HG03159 (cell line): ENCODE measurements at regions not wholly inside any gene's neighbourhood (a gene's known extent, or its start where the extent isn't known, plus 50 kb on each side); places are given as distances from the start of the nearest gene placed in this dataset.
A peak's percentile ranks its signal among the peaks of the same experiment; 100 is the strongest.
"Not testable (repeated sequence)": the region's sequence is repeated elsewhere in the genome, so short reads cannot be mapped to it uniquely, and the experiment has no call there.

Experiments used
- ATAC-seq: cut with Tn5 transposase; IDR thresholded peaks from one replicate; pipeline ENCODE4 v1.9.1; 2021; ENCODE audit warnings: mild to moderate bottlenecking, moderate library complexity; ENCODE audit not compliant: unreplicated experiment

DNA sequence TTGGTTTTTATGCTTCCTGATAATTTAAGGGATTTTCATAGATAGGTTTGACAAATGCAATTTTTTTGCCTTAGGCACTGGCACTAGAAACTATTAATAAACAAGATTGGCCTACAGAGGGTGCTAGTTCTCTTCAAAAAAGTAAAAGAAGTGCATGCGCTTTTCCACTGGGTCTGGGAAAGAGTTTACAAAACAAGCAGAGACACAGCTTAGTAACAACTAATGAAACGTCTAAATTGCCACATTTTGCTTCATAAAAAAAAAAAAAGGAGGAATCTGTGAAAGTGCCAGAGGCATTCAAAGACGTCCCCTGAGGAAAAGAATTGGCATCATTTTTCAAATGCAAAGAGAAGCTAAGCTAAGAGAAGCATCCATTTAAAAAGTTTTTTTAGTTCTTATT is 58.3 kb upstream of the EEA1 start:
- ATAC-seq = peak; percentile 35

DNA sequence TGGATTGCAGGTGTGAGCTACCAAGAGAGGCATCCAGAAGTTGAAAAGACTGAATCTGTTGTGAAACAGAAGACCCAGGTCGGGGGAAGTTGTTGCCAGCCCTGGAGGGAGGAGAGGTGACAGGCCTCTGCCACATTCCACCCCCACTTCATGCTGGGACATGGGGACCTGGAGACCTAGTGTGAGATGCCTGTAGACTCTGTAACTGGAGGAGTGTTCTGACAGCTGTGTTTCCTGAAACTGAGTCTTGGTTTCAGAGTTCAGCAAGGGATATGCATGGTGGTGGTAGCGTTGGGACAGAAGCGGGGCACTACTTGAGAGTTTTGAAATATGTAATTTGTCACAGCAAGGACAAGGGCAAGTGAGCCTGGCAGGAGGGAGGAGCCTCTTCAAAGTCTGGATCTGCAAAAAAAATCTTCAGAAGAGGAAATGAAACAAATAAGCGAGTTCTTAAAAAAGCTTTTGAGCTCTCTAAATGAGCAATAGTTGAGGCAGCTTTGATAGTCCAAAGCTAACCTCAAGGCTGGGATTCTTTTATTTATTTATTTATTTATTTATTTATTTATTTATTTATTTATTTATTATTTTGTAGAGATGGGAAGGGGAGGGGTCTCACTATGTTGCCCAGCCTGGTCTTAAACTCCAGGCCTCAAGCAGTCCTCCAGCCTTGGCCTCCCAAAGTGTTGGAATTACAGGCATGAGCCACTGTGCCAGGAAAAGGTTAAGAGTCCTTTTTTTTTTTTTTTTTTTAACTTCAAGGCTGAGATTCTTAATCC is 58.9 kb upstream of the EEA1 start:
- ATAC-seq = peak; percentile 85

DNA sequence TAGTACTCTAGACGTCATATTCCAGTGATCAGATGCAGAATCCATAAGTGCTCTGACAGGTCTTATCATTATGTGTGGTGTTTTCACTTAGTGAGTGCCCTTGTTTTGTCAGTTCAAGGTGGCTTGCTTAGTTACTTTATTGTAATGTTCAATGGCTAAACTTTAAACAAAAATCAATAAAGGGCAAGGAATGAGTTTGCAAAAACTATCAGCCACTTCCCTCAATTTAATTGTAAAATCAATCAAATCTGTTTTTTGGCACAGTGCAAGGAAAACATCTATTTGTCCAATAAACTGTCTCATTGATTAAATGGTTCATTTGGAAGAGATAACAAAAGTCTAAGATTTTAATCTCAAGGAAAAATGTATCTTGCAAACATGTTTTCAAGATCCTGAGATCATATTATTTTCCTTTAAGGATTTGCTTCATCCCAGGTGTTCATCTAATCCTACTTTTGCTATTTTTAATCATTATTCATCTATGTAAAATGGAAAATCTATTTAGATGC is 59.6 kb upstream of the EEA1 start:
- ATAC-seq = no peak

DNA sequence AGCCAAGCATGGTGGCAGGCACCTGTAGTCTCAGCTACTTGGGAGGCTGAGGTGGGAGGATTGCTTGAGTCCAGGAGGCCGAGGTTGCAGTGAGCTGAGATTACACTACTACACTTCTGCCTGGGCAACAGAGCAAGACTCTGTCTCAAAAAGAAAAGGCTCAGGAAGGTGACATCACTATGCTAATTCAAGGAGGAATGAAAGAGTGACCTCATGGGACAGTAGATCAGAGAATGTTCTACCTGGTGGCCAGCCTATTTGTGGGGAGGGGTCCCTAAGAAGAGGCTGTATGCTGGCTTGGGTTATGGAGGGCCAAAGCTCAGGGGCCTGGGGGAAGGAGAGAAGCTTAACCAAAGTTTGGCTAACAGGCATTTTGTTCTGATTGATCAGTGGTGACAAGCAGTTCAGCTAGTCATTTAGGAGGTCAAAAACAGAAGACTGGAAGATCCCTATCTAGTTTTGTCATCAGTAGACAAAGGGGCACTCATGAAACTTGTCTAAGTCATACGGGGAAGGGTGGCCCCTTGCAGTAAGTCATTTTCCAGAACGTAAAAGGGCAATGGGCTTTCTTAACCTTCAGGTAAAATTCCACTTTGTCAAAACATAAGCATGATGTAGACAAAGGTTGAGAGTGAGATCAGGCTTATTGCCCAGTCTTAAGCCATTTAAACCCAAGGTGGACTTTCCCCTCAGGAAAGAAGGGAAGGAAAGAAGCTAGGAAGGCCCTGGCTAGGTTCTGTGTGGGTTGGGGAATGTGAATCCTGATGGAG is 60.8 kb upstream of the EEA1 start:
- ATAC-seq = no peak

DNA sequence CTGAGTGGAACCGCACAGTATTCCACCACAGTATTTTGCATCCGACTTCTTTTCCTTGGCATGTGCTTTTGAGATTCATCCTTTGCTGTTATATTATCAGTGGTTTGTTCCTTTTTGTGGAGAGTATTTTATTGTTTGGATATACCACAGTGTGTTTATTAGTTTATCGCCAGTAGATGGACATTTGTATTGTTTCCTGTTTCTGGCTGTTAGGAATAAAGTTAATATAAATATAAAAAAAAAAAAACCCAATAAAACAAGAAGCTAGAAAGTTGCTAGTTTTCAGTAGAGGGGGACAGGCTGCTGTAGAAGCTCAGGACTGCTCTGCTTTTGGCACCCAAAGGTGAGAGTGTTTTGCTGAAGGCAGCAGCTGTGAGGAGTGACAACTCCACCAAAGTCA is 62.0 kb upstream of the EEA1 start:
- ATAC-seq = no peak

DNA sequence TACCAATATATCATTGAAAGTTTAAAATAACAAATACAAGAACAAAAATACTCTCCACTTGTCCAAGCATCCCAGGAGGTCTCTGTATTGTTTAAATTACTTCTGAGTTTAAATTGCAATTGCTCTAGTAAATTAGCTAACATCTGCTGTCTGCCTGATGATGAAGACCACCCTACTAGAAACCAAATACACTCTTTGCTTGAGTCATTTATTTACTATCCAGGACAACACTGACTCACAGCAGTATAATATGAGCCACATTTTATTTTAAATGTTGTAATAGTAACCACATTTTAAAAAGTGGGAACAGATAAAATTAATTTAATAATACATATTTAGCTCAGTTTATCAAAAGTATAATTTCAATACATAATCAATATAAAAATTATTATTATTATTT is 62.9 kb upstream of the EEA1 start:
- ATAC-seq = no peak

DNA sequence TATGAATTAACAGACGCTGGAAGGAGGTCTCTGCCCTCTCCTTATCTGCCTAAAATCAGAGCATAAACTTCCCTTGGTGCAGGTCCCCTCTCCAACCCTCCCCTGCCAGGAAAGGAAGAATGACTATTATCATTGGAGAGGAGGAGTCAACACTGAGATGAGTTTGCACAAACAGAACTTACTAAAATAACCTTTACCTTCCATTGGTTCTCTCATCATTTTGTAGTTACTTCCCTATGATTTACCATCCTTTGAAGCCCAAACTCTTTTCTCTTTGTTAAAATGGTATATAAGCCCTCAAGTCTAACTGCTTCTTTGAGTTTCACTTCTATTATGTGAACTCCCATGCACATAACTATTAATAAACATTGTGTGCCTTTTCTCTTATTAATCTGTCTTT is 64.2 kb upstream of the EEA1 start:
- no peak for ATAC-seq

DNA sequence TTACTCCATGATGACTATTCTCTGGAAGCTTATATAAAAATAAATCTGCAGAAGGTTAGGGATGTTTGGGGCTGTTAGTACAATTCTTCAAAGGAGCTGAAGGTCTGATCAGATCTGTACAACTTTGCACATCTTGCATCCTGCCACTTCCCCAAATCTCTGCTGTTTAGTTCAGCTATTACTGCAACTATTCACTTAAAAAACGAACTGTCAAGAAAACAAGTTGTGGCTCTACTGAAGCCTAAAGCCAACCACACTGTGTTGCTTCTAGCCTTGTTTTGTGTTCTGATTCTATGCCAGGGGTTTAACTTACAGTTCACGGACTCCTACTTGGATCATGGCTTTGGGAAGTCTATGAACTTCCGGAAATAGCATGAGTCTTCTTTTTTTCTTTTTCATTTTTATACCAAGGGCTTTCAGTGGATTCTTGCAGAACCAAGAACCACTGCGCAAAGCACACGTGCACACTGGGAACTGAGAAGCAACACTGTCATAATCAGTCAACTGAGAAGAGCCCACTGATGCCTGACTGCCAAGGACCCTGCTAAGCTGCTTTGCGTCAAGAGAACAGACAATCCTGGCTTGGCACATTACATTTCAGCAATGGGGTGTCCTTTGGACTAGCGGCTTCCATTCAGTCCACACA is 66.3 kb upstream of the EEA1 start:
- ATAC-seq = peak; percentile 83

DNA sequence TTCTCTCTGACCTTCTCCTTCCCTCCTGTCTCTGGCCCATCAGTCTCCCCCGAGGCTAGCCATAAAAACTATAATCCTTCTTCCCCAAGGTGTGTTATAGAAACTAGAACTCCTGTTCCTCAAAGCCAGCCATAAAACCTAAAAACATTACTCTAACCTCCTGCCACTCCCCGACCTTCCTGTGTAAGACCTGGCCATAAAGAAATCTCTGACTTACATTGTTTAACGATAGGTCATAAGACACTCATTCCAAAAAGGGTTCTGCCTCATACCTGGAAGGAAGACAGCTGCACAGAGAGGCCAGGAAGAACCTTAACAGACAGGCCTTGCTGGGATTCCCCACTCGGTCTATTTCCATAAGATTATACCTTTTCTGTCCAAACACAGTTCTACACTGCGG is 70.9 kb upstream of the EEA1 start:
- no peak for ATAC-seq

DNA sequence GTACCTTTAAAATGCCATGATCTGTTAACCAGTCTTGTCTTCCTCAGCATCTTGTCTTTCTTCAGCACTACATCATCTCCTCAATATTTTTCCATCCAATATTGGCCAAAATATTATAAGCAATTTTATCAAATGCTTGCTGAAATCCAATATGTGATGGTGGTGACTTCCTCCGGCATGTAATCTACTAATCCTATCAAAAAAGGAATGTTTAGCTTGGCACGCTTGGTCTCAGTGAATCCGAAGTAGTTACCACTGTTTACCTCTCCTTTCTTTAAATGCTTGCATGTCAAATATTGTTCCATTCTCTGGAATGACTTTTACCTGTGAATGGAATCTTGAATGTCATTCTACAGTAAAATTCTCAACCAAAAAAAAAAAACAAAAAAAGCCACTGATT is 72.3 kb upstream of the EEA1 start:
- no peak for ATAC-seq

DNA sequence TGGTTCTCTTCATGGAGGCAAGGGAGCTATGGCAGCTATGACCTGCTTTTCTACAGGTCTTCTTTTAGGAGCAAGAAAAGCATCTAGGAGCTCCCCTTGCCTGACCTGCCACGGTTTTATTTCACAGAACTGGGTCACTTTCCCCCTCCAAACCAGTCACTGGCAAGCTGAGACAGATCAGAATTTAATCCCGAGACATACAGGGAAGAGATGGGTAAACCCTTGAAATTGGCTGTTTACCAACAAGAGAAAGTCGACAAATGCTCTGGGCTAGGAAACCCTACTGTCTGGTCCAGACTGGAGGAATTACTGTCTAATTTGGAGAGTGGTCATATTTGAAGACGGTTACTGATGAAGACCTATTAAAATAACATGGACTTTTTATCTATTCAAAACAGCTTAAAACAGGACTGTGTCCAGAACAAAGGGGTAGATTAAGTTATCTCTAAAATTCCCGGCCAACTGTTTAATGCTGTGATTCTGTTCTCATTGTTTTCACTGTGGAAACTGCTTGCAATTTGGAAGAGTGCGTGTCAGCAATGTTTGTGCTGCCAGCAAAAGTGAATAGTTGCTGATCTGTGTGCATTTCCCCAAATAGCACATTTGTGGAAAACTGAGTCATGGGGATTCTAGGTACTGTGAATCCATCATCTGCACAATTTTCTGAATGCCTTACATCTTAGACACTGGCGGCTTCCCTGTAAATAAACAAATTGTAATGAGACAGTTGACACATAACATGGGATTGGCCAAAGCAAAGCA is 73.4 kb upstream of the EEA1 start:
- ATAC-seq = no peak

DNA sequence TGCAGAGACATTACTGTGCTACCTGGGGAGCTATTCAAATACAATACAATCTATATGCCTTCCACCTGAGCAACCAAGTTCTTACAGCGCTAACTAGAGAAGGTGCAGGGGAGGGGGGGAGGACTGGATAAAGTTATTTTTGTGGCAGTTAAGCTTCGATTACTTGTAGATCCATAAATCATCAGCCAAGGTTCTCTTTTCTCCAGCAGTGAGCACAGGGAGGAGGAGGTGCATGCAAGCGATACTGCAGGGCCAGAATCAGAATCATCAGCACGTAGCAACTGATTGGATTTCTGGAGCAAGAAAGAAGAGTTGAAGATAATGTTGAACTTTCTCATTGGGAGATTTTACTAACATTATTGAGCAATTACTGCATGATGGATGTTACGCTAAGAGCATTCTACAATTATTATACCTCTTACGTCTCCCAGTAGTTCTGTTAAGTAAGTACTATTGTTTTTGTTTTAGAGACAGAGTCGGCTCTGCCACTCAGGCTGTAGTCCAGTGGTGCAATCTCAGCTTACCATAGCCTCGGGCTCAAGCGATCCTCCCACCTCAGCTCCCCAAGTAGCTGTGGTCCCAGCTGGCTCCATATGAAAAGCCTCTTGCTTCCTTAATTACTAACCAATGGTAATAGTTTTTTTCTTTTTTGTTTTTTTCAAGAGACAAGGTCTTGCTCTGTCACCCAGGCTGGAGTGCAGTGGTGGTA is 74.6 kb upstream of the EEA1 start:
- ATAC-seq = no peak

DNA sequence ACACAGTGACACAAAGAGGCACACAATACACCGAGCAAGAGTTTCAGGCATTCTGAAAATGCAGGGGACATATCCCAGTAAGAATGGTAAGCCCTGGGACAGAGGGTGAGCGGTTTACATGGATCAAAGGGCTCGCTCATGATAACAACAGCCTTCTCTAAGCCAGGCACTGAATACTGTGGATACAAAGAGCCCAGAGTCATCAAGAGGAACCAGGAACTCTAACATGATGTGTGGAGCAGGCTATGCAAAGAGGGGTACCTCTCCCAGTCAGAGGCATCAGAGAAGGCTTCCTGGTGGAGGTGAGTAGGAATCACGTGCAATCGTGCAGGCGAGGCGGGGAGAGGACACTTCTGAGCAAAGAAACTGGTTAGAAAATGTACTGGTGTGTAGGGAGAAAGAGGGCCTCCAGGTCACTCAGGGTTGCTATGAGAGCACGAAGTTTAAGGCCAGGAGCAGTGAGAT is 76.9 kb upstream of the EEA1 start:
- no peak for ATAC-seq

DNA sequence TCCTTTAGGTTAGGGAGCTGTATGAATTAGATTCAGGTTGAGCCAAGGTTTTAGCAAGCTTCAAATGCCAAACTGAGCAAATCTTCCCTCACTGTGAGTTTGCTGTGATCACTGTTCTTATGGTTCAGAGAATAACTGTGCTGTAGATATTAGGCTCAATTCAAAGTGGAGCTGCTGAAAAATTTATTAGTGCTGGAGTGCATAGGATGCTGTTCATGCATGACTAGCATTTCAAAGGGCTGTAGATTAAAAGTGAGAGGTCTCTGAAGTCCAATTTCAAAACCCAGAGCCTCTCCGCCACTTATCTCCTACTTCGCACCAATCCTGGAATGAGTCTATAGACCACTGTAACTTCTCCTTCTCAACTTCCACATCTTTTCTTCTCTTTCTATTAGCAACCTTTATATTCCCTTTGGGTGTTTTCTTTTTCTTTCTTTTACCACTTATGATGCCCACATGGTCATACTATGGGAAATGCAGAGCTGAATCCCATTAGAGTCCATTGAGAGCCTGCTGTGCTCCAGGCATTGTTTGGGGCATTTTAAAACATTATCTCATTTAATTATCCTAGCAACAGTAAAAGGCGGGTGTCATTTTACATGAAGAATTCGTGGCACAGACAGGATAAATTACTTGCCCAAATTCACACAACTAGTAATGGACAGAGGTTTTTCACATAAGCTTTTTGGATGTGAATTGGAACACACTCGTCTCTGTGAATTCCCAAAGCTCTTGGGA is 77.5 kb upstream of the EEA1 start:
- ATAC-seq = no peak

DNA sequence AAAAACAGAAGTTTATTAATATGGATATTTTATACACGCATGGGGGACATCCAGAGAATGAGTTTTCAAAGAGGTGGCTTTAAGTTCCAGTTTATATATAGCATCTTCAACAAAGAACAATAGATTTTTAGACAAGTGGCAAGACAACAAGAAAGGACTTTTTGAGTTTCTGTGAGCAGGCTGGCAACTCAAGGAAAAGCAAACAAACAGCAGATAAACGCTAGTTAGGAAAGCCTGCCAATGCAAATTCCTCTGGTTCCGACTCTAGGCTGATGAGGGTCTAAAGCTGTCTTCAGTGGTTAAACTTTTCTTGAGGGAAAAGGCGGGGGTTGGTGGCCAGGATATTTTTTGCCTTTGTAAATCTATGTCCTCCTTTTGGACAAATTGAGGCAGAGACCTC is 78.4 kb upstream of the EEA1 start:
- ATAC-seq = no peak

DNA sequence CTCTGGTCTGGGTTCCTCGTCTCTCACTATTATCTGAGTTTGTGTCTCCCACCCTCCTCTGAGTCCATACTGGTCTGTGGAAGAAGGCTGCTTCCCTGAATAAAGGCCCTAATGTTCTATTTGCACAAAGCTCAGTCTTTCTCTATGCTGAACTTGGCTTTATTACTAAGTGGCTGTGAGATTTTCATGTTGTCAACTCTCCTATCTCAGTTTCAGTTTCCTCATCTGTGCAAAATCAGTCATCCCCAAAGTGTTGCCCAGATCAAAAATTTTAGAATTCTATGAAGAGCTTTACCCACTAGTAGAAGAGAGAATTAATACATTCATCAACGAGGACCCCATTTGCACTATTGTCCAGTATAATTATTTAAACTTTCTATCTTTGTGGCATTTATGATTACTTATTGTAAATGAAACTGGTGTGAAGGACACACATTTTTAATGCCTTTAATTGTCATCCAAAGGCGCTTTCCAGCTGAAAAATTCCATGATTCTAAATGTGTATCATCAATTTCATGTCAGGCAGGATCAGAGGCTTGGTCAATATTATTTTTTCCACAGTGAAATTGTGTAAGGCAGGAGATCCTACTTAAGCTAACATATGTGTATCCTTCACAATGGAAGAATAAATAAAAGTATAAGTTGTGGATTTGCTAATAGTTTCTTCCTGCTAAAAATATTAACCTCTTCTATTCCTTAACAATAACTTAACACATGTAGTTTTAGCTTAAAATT is 79.1 kb upstream of the EEA1 start:
- peak; percentile 79 for ATAC-seq

DNA sequence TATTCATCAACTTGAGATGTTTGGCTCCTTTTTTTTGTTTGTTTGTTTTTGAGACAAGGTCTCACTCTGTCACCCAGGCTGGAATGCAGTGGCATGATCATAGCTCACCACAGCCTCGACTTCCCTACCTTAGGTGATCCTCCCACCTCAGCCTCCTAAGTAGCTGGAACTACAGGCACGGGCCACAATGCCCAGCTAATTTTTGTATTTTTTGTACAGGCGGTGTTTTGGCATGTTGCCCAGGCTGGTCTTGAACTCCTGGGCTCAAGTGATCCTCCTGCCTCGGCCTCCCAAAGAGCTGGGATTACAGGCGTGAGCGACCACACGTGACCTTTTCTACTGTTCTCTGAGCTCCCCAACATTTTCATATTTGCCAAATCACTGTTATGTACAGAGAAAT is 79.8 kb upstream of the EEA1 start:
- not testable (repeated sequence) for ATAC-seq

DNA sequence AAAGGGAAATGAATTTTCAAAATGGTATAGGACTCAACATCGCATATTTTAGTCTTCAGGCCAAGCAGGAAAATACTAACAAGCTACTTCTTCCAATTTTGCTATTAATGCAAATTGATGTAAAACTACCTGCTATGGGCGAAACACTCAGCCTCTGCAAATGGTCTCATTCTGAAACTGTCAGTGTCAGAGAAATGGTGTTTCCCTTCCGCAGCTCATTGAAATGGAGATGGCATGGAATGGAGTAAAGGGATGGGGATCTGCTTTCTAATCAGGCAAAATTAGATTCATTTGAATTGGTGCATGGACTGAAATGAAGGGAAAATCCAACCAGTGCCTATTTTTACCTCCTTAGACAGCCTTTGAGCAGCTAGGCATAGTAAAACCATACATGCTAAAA is 80.4 kb upstream of the EEA1 start:
- no peak for ATAC-seq

DNA sequence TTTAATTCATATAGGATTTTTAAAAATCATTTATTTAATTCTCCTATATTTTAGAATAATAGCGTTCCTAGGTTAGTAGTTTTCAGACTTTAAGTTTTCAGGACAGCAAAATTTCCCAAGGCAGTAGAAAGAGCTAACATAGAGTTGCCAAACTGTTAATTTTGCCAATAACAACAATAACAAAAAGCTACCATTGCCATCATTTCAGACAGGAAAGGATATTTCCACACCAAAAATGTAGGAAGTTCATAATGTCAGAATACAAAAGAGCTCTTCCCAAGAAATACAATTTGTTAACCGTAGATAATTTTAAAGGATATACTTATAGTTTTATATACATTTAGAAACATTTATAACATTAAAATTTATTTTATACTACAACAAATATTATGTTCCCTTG is 81.4 kb upstream of the EEA1 start:
- ATAC-seq = no peak
